ENCODE measurements at regions not wholly inside any gene's neighbourhood (a gene's known extent, or its start where the extent isn't known, plus 50 kb on each side); places are given as distances from the start of the nearest gene placed in this dataset.

DNA sequence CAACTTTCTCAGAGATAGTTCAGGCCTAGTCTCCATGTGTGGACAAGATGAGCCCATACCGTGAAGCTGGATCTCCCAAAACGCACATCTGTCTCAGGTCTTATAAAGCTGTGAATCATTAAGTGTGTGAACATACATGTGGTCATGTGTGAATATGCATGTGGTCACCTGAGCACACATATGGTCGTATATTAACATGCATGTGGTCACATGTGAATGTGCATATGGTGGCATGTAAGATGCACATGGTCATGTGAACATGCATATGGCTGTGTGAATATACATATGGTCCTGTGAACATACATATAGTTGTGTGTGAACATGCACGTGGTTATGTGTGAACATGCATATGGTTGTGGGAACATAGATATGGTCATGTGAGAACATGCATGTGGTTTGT lies 172.5 kb upstream of the PZP start:
- no peak for DNase-seq
- no peak overlapping the region for H3K9ac ChIP-seq
- no peaks in the 10 kb centered on the region for H3K9me2 ChIP-seq
- ChIA-PET CTCF (interaction anchor here (4.7 kb wide), 1 partner anchor 88 kb away, joined by 28 read pairs; no protein-coding TSS in a partner anchor), POLR2A (no interaction called here)
- H3K36me3 ChIP-seq (replicated peaks in 1 of 2; ENCODE audit: control insufficient read depth in 1 of 2, insufficient read depth in 2 of 2, low read length in 1 of 2) = no peaks in the 10 kb centered on the region
- no peaks in the 10 kb centered on the region for H3K9me3 ChIP-seq
- H3K27me3 ChIP-seq (ENCODE audit: insufficient read depth) = no peaks in the 10 kb centered on the region; the same call in 1 of the 2 replicates
- TF ChIP-seq, protein P1, sequence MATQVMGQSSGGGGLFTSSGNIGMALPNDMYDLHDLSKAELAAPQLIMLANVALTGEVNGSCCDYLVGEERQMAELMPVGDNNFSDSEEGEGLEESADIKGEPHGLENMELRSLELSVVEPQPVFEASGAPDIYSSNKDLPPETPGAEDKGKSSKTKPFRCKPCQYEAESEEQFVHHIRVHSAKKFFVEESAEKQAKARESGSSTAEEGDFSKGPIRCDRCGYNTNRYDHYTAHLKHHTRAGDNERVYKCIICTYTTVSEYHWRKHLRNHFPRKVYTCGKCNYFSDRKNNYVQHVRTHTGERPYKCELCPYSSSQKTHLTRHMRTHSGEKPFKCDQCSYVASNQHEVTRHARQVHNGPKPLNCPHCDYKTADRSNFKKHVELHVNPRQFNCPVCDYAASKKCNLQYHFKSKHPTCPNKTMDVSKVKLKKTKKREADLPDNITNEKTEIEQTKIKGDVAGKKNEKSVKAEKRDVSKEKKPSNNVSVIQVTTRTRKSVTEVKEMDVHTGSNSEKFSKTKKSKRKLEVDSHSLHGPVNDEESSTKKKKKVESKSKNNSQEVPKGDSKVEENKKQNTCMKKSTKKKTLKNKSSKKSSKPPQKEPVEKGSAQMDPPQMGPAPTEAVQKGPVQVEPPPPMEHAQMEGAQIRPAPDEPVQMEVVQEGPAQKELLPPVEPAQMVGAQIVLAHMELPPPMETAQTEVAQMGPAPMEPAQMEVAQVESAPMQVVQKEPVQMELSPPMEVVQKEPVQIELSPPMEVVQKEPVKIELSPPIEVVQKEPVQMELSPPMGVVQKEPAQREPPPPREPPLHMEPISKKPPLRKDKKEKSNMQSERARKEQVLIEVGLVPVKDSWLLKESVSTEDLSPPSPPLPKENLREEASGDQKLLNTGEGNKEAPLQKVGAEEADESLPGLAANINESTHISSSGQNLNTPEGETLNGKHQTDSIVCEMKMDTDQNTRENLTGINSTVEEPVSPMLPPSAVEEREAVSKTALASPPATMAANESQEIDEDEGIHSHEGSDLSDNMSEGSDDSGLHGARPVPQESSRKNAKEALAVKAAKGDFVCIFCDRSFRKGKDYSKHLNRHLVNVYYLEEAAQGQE (IDR thresholded peaks at IDR 0.05; ENCODE audit: low read depth, low read length) = no peak
- TF ChIP-seq TCF12 (IDR thresholded peaks at IDR 0.05) (no peak), RFX5 (IDR thresholded peaks at IDR 0.05; ENCODE audit: low read length) (no peak), FOXJ3 (CRISPR knock-in tag; IDR thresholded peaks at IDR 0.05) (no peak), EP300 (IDR thresholded peaks at IDR 0.05; ENCODE audit: borderline replicate concordance in 1 of 2, low read depth in 1 of 2, low read length in 1 of 2) (no peak), JUND (IDR thresholded peaks at IDR 0.05) (no peak), TEAD4 (IDR thresholded peaks at IDR 0.05; ENCODE audit: borderline replicate concordance, insufficient read depth) (no peak), YY1 (IDR thresholded peaks at IDR 0.05; ENCODE audit: low read depth) (no peak), CHD2 (IDR thresholded peaks at IDR 0.05; ENCODE audit: low read length, partially characterized antibody) (no peak)
- TF ChIP-seq, protein P2, sequence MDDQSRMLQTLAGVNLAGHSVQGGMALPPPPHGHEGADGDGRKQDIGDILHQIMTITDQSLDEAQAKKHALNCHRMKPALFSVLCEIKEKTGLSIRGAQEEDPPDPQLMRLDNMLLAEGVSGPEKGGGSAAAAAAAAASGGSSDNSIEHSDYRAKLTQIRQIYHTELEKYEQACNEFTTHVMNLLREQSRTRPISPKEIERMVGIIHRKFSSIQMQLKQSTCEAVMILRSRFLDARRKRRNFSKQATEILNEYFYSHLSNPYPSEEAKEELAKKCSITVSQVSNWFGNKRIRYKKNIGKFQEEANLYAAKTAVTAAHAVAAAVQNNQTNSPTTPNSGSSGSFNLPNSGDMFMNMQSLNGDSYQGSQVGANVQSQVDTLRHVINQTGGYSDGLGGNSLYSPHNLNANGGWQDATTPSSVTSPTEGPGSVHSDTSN (IDR thresholded peaks at IDR 0.05) = no peak
- TF ChIP-seq, protein P3, sequence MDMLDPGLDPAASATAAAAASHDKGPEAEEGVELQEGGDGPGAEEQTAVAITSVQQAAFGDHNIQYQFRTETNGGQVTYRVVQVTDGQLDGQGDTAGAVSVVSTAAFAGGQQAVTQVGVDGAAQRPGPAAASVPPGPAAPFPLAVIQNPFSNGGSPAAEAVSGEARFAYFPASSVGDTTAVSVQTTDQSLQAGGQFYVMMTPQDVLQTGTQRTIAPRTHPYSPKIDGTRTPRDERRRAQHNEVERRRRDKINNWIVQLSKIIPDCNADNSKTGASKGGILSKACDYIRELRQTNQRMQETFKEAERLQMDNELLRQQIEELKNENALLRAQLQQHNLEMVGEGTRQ (IDR thresholded peaks at IDR 0.05; ENCODE audit: borderline replicate concordance, low read depth, low read length) = no peak
- no peaks in the 10 kb centered on the region for H3K4me1 ChIP-seq (ENCODE audit: control insufficient read depth in 1 of 2, insufficient read depth in 2 of 2, low read depth in 1 of 2, low read length in 1 of 2)
- H2AFZ ChIP-seq (ENCODE audit: low read depth) = no peak overlapping the region
- H3F3A ChIP-seq (replicated peaks; ENCODE audit: insufficient read depth) = no peaks in the 10 kb centered on the region
- WGBS (ENCODE audit: low lambda C conversion rate) = 65% methylated on average over 4 of the region's 4 CpGs
- no peaks in the 10 kb centered on the region for H3K79me2 ChIP-seq (ENCODE audit: insufficient read depth)
- H3K27ac ChIP-seq (ENCODE audit: low read depth in 2 of 2, low read length in 1 of 2) = no peak overlapping the region
- no peaks in the 10 kb centered on the region for H4K20me1 ChIP-seq (ENCODE audit: insufficient read depth)
- H3K4me2 ChIP-seq = no peak overlapping the region
- H3K4me3 ChIP-seq (ENCODE audit: low read depth in 2 of 2, low read length in 1 of 2) = no peak overlapping the region
